ENCODE measurements at regions not wholly inside any gene's neighbourhood (a gene's known extent, or its start where the extent isn't known, plus 50 kb on each side); places are given as distances from the start of the nearest gene placed in this dataset.

- Mint-ChIP-seq H3K9me3 (no peaks in the 10 kb centered on the region), H3K36me3 (ENCODE audit: low read depth) (no peaks in the 10 kb centered on the region), H3K27ac (no peak overlapping the region), H3K27me3 (peaks cover 12% of the 10 kb centered on the region), H3K4me3 (no peak overlapping the region), H3K4me1 (no peaks in the 10 kb centered on the region)
- DNase-seq, result no peak
- CTCF ChIA-PET, result no interaction called here
- POLR2A ChIA-PET, result no interaction called here
Measured at GRCh38 chr10:118412132-118412760, 70.1 kb upstream of the FAM204A start.

GRCh38 chr10:118409295-118409694 lies 67.2 kb upstream of the FAM204A start:
- POLR2A ChIA-PET, result no interaction called here
- Mint-ChIP-seq H3K4me3 (no peak overlapping the region), H3K27ac (no peak overlapping the region)

GRCh38 chr10:118408181-118408580 lies 66.1 kb upstream of the FAM204A start:
- DNase-seq, result no peak
- POLR2A ChIA-PET, result no interaction called here
- Mint-ChIP-seq H3K36me3 (ENCODE audit: low read depth) (no peaks in the 10 kb centered on the region), H3K4me3 (no peak overlapping the region), H3K27ac (no peak overlapping the region), H3K4me1 (no peaks in the 10 kb centered on the region), H3K27me3 (peaks cover 4% of the 10 kb centered on the region), H3K9me3 (no peaks in the 10 kb centered on the region)
- CTCF ChIA-PET, result no interaction called here

More at GRCh38 chr10:118409295-118409694, 67.2 kb upstream of the FAM204A start:
- DNase-seq, result no peak
- Mint-ChIP-seq H3K4me1 (no peaks in the 10 kb centered on the region), H3K27me3 (no peaks in the 10 kb centered on the region), H3K9me3 (no peaks in the 10 kb centered on the region), H3K36me3 (ENCODE audit: low read depth) (no peaks in the 10 kb centered on the region)
- CTCF ChIA-PET, result no interaction called here

GRCh38 chr10:118407777-118408176 lies 65.7 kb upstream of the FAM204A start:
- Mint-ChIP-seq H3K4me1 (no peaks in the 10 kb centered on the region), H3K36me3 (ENCODE audit: low read depth) (no peaks in the 10 kb centered on the region)
- POLR2A ChIA-PET, result no interaction called here

GRCh38 chr10:118407026-118407425 lies 64.9 kb upstream of the FAM204A start:
- H3K27ac Mint-ChIP-seq, result no peak overlapping the region
- H3K4me3 Mint-ChIP-seq, result no peak overlapping the region
- no peaks in the 10 kb centered on the region for H3K4me1 Mint-ChIP-seq
- peaks cover 6% of the 10 kb centered on the region for H3K27me3 Mint-ChIP-seq
- no peaks in the 10 kb centered on the region for H3K9me3 Mint-ChIP-seq
- ChIA-PET POLR2A (no interaction called here), CTCF (no interaction called here)
- no peaks in the 10 kb centered on the region for H3K36me3 Mint-ChIP-seq (ENCODE audit: low read depth)
- DNase-seq, result no peak

More at GRCh38 chr10:118407777-118408176, 65.7 kb upstream of the FAM204A start:
- Mint-ChIP-seq H3K9me3 (no peaks in the 10 kb centered on the region), H3K27me3 (peaks cover 4% of the 10 kb centered on the region), H3K4me3 (no peak overlapping the region), H3K27ac (no peak overlapping the region)
- CTCF ChIA-PET, result no interaction called here
- DNase-seq, result no peak

GRCh38 chr10:118405928-118406327 lies 63.8 kb upstream of the FAM204A start:
- ChIA-PET CTCF (no interaction called here), POLR2A (no interaction called here)
- H3K4me3 Mint-ChIP-seq, result no peak overlapping the region

GRCh38 chr10:118403967-118404366 lies 61.8 kb upstream of the FAM204A start:
- DNase-seq, result no peak
- Mint-ChIP-seq H3K4me3 (no peak overlapping the region), H3K9me3 (no peaks in the 10 kb centered on the region), H3K27ac (no peak overlapping the region), H3K27me3 (peaks cover 6% of the 10 kb centered on the region), H3K4me1 (no peaks in the 10 kb centered on the region), H3K36me3 (ENCODE audit: low read depth) (no peaks in the 10 kb centered on the region)
- CTCF ChIA-PET, result no interaction called here
- POLR2A ChIA-PET, result no interaction called here

More at GRCh38 chr10:118405928-118406327, 63.8 kb upstream of the FAM204A start:
- Mint-ChIP-seq H3K27me3 (peaks cover 6% of the 10 kb centered on the region), H3K9me3 (no peaks in the 10 kb centered on the region), H3K4me1 (no peaks in the 10 kb centered on the region), H3K36me3 (ENCODE audit: low read depth) (no peaks in the 10 kb centered on the region), H3K27ac (no peak overlapping the region)
- DNase-seq, result no peak

GRCh38 chr10:118401708-118402193 lies 59.6 kb upstream of the FAM204A start:
- DNase-seq, result no peak
- H3K27me3 Mint-ChIP-seq, result peaks cover 8% of the 10 kb centered on the region
- POLR2A ChIA-PET, result no interaction called here
- H3K4me1 Mint-ChIP-seq, result no peaks in the 10 kb centered on the region
- no peak overlapping the region for H3K27ac Mint-ChIP-seq
- H3K36me3 Mint-ChIP-seq (ENCODE audit: low read depth), result no peaks in the 10 kb centered on the region
- no peak overlapping the region for H3K4me3 Mint-ChIP-seq
- no peaks in the 10 kb centered on the region for H3K9me3 Mint-ChIP-seq
- CTCF ChIA-PET, result interaction anchor here (0.9 kb wide), 1 partner anchor 112 kb away, joined by 3 read pairs; no protein-coding TSS in a partner anchor

GRCh38 chr10:118397391-118397790 lies 55.3 kb upstream of the FAM204A start:
- DNase-seq, result no peak
- ChIA-PET CTCF (no interaction called here), POLR2A (no interaction called here)
- no peaks in the 10 kb centered on the region for H3K36me3 Mint-ChIP-seq (ENCODE audit: low read depth)
- peaks cover 4% of the 10 kb centered on the region for H3K4me1 Mint-ChIP-seq
- no peak overlapping the region for H3K27ac Mint-ChIP-seq
- H3K27me3 Mint-ChIP-seq, result peaks cover 5% of the 10 kb centered on the region
- H3K4me3 Mint-ChIP-seq, result no peak overlapping the region
- no peaks in the 10 kb centered on the region for H3K9me3 Mint-ChIP-seq

- H3K4me3 Mint-ChIP-seq, result no peak overlapping the region
- CTCF ChIA-PET, result interaction anchor here (0.6 to 1.3 kb wide), 2 partner anchors 22 to 464 kb away, joined by 3 to 4 read pairs; no protein-coding TSS in a partner anchor
Measured at GRCh38 chr10:118395947-118396346, 53.8 kb upstream of the FAM204A start.

GRCh38 chr10:118394301-118395200 lies 52.4 kb upstream of the FAM204A start:
- CTCF ChIA-PET, result no interaction called here

More at GRCh38 chr10:118395947-118396346, 53.8 kb upstream of the FAM204A start:
- no peak for DNase-seq
- POLR2A ChIA-PET, result no interaction called here
- Mint-ChIP-seq H3K27ac (no peak overlapping the region), H3K4me1 (peaks cover 4% of the 10 kb centered on the region), H3K9me3 (no peaks in the 10 kb centered on the region), H3K36me3 (ENCODE audit: low read depth) (no peaks in the 10 kb centered on the region), H3K27me3 (peaks cover 10% of the 10 kb centered on the region)

GRCh38 chr10:118392761-118393160 lies 50.6 kb upstream of the FAM204A start:
- ChIA-PET CTCF (interaction anchor here (1.5 to 2.4 kb wide), 2 partner anchors 10 to 12 kb away, joined by 3 to 7 read pairs; no protein-coding TSS in a partner anchor), POLR2A (no interaction called here)
- peaks cover 4% of the 10 kb centered on the region for H3K4me1 Mint-ChIP-seq
- H3K4me3 Mint-ChIP-seq, result no peak overlapping the region
- H3K27ac Mint-ChIP-seq, result no peak overlapping the region
- no peaks in the 10 kb centered on the region for H3K9me3 Mint-ChIP-seq
- DNase-seq, result no peak
- H3K27me3 Mint-ChIP-seq, result peaks cover 20% of the 10 kb centered on the region
- no peaks in the 10 kb centered on the region for H3K36me3 Mint-ChIP-seq (ENCODE audit: low read depth)

More at GRCh38 chr10:118394301-118395200, 52.4 kb upstream of the FAM204A start:
- peaks cover 4% of the 10 kb centered on the region for H3K4me1 Mint-ChIP-seq
- no peak overlapping the region for H3K27ac Mint-ChIP-seq
- no peak overlapping the region for H3K4me3 Mint-ChIP-seq
- H3K36me3 Mint-ChIP-seq (ENCODE audit: low read depth), result no peaks in the 10 kb centered on the region
- no peaks in the 10 kb centered on the region for H3K9me3 Mint-ChIP-seq
- DNase-seq, result no peak
- POLR2A ChIA-PET, result no interaction called here
- peaks cover 17% of the 10 kb centered on the region for H3K27me3 Mint-ChIP-seq

Measured in activated CD4-positive, alpha-beta T cell treated with anti-CD3 and anti-CD28 coated beads, Interleukin-2, amount 10 ng/mL, durations not matched to agents 7 days and 5 days (primary cell).